IPS-20b (cell line): ENCODE measurements at regions not wholly inside any gene's neighbourhood (a gene's known extent, or its start where the extent isn't known, plus 50 kb on each side); places are given as distances from the start of the nearest gene placed in this dataset.
A peak's percentile ranks its signal among the peaks of the same experiment; 100 is the strongest.

ENCODE experiments used
- H3K27ac ChIP-seq: one replicate; pipeline ENCODE4 v1.5.1; 2013; ENCODE audit warnings: low read length
- H3K27me3 ChIP-seq: 2 replicates; pipeline ENCODE4 v1.6.1; 2013; ENCODE audit warnings: mild to moderate bottlenecking, low read length, inconsistent platforms; ENCODE audit not compliant: insufficient read depth
- H3K36me3 ChIP-seq: 2 replicates; pipeline ENCODE4 v1.6.1; 2013; ENCODE audit warnings: low read depth, mild to moderate bottlenecking, inconsistent platforms, low read length, moderate library complexity; ENCODE audit not compliant: insufficient read depth
- H3K4me1 ChIP-seq: 2 replicates; pipeline ENCODE4 v1.6.1; 2013; ENCODE audit warnings: mild to moderate bottlenecking, control low read depth, inconsistent platforms, low read length, moderate library complexity; ENCODE audit not compliant: insufficient read depth
- H3K4me3 ChIP-seq: 2 replicates; pipeline ENCODE4 v1.5.1; 2013; ENCODE audit warnings: mild to moderate bottlenecking, low read length, inconsistent platforms
- H3K9ac ChIP-seq: 2 replicates; pipeline ENCODE4 v1.6.1; 2013; ENCODE audit warnings: low read depth, mild to moderate bottlenecking, inconsistent platforms, low read length, moderate library complexity
- H3K9me3 ChIP-seq: 2 replicates; pipeline ENCODE4 v1.6.1; 2013; ENCODE audit warnings: mild to moderate bottlenecking, low read depth, low read length, inconsistent platforms; ENCODE audit not compliant: insufficient read depth

DNA sequence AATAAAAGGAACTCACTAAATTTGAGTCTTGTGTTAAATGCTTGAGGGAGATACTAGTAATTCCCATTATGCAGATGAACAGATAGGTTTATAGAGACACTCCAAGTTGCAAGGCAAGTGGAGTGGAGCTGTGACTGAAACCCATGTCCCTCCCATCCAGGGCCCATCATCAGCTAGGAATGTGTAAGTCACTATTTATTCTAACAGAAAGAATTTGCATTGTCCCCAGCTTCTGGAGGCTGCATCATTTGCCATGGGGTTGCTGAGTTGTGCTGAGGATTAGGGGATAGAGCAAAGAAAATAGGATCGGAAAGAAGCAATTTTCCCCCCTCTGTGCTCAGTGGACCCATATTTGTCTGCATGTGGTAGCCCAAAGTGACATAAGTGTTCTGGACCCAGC, 197.4 kb upstream of the RGMA start:
- Histone ChIP-seq H3K36me3 (no peaks in the 10 kb centered on the region), H3K27ac (no peak overlapping the region), H3K4me1 (peaks cover 11% of the 10 kb centered on the region; the same call in 1 of the 2 replicates), H3K27me3 (peaks cover 6% of the 10 kb centered on the region; the same call in 1 of the 2 replicates), H3K9me3 (no peaks in the 10 kb centered on the region), H3K4me3 (no peak overlapping the region), H3K9ac (no peak overlapping the region)

DNA sequence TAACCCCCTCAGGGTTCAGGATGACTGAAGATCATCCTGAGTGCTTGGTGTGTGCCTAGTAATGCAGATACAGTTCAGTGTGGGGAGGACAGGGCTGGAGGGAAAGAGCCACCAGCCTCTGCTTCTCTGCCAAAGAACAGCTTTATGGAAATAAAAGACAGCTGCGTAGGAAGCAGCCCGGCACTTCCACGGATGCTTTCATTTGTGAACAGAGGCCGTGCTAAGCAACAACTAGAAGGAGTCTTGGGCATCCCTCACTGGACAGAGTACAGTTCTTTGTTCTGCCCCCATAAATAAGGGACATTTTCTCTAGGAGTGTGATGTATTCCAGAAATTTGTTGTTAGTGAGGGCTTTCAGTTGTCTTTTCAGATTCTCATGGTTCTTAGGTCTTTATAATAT, 194.8 kb upstream of the RGMA start:
- Histone ChIP-seq H3K4me1 (peaks cover 22% of the 10 kb centered on the region; the same call in 1 of the 2 replicates), H3K4me3 (no peak overlapping the region), H3K27me3 (peaks cover 6% of the 10 kb centered on the region; the same call in 1 of the 2 replicates), H3K36me3 (no peaks in the 10 kb centered on the region), H3K9me3 (no peaks in the 10 kb centered on the region), H3K9ac (no peak overlapping the region), H3K27ac (no peak overlapping the region)

DNA sequence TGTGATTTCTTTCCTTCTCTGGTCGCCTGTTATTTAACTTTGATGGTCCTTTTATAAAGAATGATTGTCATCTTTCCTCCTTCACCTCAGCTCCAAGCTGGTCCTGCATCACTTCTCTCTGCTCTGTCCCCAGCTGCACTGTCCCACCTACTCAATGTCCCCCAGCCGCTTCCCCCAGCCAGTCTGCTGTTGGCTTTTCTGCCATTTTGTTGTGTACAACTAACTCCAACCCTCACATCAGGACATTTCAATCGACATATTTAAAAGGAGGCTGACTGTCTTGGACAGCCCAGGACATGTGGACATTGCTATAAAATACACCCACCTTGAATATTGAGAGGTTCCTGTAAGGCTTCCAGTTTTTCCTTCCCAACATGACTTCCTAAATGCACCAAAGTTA, 193.8 kb upstream of the RGMA start:
- Histone ChIP-seq H3K9me3 (no peaks in the 10 kb centered on the region), H3K4me1 (peaks cover 25% of the 10 kb centered on the region; the same call in 1 of the 2 replicates), H3K4me3 (no peak overlapping the region), H3K27ac (no peak overlapping the region), H3K36me3 (no peaks in the 10 kb centered on the region), H3K9ac (no peak overlapping the region), H3K27me3 (peaks cover 6% of the 10 kb centered on the region; the same call in 1 of the 2 replicates)

DNA sequence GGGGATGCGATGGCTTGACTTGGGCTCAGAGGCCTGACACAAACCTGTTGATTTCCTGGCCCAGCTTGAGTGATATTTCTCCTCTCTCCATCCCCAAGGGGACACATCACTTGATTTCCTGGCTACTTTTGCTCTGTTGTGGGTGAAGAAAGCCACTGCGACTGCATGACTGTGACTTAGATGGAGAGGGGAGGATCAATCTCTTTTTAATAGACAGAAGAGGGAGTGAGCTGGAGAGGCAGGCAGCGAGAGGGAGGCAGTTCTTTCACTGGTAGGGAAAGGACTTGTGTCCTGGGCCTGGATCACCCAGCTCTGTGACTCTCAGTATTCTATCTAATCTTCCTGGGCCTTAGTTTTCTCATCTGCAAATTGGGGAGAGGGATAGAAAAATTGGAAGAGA, 189.8 kb upstream of the RGMA start:
- no peaks in the 10 kb centered on the region for H3K9me3 ChIP-seq
- peaks cover 26% of the 10 kb centered on the region for H3K4me1 ChIP-seq
- H3K36me3 ChIP-seq: no peaks in the 10 kb centered on the region
- H3K27me3 ChIP-seq: peaks cover 6% of the 10 kb centered on the region; the same call in 1 of the 2 replicates
- H3K9ac ChIP-seq: no peak overlapping the region; the same call in 1 of the 2 replicates
- no peak overlapping the region for H3K4me3 ChIP-seq
- H3K27ac ChIP-seq: no peak overlapping the region

DNA sequence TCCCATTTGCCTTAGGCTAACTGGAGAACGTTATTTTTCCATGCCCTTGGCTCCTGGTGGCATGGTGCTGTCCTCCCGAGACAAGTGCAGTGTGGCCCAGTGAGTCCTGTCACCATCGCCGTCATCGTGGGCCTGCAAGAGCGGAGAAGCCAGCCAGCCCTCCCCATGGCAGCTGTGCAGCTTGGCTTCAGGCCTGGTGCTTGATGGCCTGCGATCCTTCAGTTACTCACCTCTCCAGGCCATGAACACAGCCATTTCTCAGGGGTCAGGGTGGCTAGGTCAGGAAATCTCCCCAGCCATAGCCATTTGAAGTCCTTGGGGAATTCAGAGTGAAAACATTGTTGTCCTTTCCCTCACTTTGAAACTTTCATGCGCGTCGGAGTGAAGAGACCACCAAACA, 189.0 kb upstream of the RGMA start:
- Histone ChIP-seq H3K36me3 (no peaks in the 10 kb centered on the region), H3K9me3 (no peaks in the 10 kb centered on the region), H3K27ac (no peak overlapping the region), H3K9ac (no peak overlapping the region), H3K27me3 (no peaks in the 10 kb centered on the region), H3K4me1 (peaks cover 27% of the 10 kb centered on the region), H3K4me3 (no peak overlapping the region)

DNA sequence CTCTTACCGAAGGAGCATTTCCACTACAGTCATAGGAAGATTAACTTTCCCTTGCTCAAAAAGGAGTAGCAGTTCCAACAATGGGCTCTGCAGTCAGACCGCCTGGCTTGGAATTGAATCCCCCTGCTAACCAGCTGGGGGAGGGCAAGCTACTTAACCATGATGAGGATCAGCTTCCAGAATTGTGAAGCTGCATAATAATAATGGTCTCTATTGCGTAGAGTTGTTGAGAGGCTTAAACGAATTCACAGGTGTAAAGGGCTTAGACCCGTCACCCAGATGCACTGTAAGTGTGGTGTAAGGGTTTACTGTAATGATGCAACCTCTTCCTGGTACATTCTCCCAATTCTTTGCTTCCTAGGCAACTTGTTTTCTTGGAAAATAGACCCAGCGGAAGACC, 185.2 kb upstream of the RGMA start:
- Histone ChIP-seq H3K9me3 (no peaks in the 10 kb centered on the region), H3K36me3 (no peaks in the 10 kb centered on the region), H3K4me1 (peaks cover 26% of the 10 kb centered on the region), H3K27me3 (no peaks in the 10 kb centered on the region), H3K9ac (peak overlapping the region; percentile 9; the same call in 1 of the 2 replicates), H3K4me3 (no peak overlapping the region), H3K27ac (no peak overlapping the region)

DNA sequence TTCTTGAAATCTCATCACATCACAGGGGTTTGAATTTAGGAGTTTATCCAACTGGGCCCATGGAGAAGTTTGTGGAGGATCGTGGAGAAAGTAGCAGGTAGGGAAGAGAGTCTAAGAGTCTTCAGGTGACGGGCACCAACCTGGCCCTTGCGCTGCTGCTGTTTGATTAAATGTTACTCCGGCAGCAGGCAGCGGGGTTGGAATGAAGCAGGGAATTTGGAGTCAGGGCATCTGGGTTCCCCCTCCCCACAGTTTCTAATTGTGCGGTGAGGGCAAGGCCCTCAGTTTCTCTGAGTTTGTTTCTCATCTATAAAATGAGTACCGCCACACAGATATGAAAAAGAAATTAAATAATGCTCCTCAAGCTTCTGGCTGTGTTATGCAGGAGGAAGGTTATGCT, 182.9 kb upstream of the RGMA start:
- Histone ChIP-seq H3K4me3 (no peak overlapping the region), H3K4me1 (peaks cover 21% of the 10 kb centered on the region), H3K9ac (no peak overlapping the region; the same call in 1 of the 2 replicates), H3K27me3 (no peaks in the 10 kb centered on the region), H3K27ac (no peak overlapping the region), H3K36me3 (no peaks in the 10 kb centered on the region), H3K9me3 (no peaks in the 10 kb centered on the region)

DNA sequence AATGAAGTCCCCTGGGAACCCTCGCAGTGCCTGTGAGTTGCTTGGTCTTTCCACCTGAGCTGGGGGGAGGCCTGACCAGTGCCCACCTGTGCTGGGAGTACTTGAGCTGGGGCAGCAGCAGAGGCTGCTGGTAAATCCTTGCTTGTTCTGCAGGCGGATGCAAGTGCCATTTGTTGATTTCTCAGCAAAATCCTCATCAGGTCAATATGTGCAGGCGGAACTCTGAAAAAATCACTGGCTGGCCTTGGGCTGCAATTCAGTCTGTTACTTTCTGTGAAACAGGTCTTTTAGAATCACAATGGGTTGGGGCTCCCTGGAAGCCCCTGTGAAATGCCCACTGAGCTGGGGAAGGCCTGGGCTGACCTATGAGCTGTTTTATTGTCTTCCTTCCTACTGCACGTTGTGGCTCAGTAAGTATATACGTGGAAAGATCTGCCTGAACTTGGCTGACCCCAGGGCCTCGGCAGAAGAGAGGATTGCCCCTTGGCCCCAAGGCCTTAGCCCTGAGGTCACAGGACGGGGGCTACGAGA, 182.0 kb upstream of the RGMA start:
- Histone ChIP-seq H3K9ac (no peak overlapping the region; the same call in 1 of the 2 replicates), H3K36me3 (no peaks in the 10 kb centered on the region), H3K4me1 (peaks cover 21% of the 10 kb centered on the region), H3K27me3 (no peaks in the 10 kb centered on the region), H3K4me3 (no peak overlapping the region), H3K27ac (no peak overlapping the region), H3K9me3 (no peaks in the 10 kb centered on the region)

DNA sequence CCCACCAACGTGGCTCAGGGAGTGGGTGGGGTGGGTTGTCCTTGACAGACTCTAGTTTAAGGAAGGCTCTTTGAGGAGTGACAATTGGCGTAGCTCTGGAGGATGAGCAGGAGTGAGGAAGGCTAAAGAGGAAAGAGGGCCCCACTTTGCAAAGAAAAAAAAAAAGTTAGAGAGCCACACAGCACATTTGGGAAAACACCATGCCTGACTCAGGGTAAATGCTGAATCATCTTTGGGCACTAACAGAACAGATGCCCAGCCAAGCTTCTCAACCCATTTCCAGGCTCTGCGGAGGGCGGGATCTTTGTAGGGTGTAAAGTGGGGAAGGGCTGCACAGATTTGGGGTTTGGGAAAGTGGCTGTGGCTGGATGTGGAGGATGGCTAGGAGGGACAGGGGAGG, 179.1 kb upstream of the RGMA start:
- Histone ChIP-seq H3K27me3 (no peaks in the 10 kb centered on the region), H3K9me3 (no peaks in the 10 kb centered on the region), H3K4me1 (peaks cover 14% of the 10 kb centered on the region; the same call in 1 of the 2 replicates), H3K4me3 (no peak overlapping the region), H3K36me3 (no peaks in the 10 kb centered on the region), H3K27ac (no peak overlapping the region), H3K9ac (no peak overlapping the region)

DNA sequence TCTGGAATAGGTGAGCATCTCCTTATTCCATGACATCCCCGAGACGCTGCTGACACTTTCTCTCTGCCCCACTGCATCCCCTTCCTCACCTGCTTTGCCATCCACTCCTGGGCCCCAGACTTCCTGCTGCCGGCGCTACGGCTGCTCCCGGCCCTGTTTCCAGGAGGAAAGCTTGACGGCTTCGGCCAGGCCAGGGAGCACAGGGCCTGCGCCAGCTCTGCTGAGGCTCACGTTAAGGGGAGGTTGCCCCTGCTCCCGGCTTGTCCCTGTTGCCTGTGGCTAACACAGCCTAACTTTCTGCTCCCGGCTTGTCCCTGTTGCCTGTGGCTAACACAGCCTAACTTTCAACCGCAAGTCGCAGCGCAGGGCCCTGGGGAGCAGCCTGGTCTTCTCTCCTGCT, 177.3 kb upstream of the RGMA start:
- no peaks in the 10 kb centered on the region for H3K9me3 ChIP-seq
- no peak overlapping the region for H3K4me3 ChIP-seq
- no peak overlapping the region for H3K27ac ChIP-seq
- no peaks in the 10 kb centered on the region for H3K27me3 ChIP-seq
- H3K36me3 ChIP-seq: no peaks in the 10 kb centered on the region
- H3K4me1 ChIP-seq: peaks cover 7% of the 10 kb centered on the region; the same call in 1 of the 2 replicates
- no peak overlapping the region for H3K9ac ChIP-seq

DNA sequence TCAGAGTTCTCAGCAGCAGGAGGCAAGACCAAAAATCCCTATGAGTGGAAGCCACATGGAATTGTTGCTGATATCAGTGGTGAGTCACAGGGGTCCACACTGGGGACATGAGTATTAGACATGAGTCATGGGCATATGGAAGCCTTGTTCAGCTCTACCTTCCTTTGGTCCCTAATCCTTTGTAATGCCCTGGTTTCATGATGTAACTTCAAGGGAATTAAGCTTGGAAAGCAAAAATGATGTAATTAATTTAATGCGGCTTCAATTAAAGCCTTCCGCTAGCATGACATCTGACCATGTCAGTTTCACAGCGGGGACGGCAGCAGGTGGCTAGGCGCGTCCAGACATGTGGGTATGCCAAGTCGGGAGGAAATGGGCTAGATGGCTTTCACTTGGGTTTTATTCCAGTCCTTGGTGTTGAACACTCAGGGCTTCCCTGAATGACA, 176.1 kb upstream of the RGMA start:
- Histone ChIP-seq H3K9me3 (no peaks in the 10 kb centered on the region), H3K9ac (no peak overlapping the region), H3K27me3 (no peaks in the 10 kb centered on the region), H3K4me3 (no peak overlapping the region), H3K4me1 (no peaks in the 10 kb centered on the region; the same call in 1 of the 2 replicates), H3K27ac (no peak overlapping the region), H3K36me3 (no peaks in the 10 kb centered on the region)

DNA sequence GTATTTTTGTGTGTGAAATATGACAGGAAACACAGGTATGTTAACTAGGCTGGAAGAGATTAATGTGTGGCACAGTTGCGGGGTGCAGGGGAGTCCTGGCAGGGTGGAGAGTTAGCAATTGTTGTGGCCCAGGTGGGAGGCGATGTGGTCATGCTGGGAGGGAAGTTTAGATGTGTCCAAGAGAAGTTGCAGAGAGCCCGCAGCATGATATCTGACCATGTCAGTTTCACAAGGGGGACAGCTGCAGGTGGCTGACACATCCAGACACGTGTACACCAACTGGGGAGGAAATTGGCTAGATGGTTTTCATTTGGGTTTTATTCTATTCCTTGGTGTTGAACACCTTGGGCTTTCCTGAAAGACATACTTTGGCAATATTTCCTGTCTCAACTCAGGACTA, 172.8 kb upstream of the RGMA start:
- Histone ChIP-seq H3K9me3 (no peaks in the 10 kb centered on the region), H3K27me3 (no peaks in the 10 kb centered on the region), H3K4me3 (no peak overlapping the region), H3K9ac (no peak overlapping the region), H3K4me1 (no peaks in the 10 kb centered on the region), H3K36me3 (no peaks in the 10 kb centered on the region), H3K27ac (no peak overlapping the region)
